ENCODE measurements at regions not wholly inside any gene's neighbourhood (a gene's known extent, or its start where the extent isn't known, plus 50 kb on each side); places are given as distances from the start of the nearest gene placed in this dataset.

DNA sequence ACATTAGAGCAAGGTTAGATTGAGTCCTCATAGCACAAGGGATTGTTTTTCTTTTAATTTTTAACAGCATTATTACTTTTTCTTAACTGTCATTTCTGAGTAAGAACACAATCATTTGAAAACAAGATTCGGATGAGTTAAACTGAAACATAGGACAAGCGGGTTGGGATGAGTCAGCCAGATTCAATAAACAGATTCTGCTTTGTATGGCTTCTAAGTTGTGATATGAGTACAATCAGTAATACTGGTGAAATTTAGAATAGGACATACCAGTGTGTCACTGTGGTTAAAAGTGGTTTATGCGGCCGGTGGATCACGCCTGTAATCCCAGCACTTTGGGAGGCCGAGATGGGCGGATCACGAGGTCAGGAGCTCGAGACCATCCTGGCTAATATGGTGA is 364.3 kb upstream of the CDH10 start:
- Mint-ChIP-seq H3K4me1 (ENCODE audit: unreplicated experiment) (peaks cover 2% of the 10 kb centered on the region), H3K4me3 (ENCODE audit: unreplicated experiment) (no peak overlapping the region), H3K27ac (ENCODE audit: unreplicated experiment) (no peak overlapping the region), H3K36me3 (ENCODE audit: low read depth, unreplicated experiment) (no peaks in the 10 kb centered on the region), H3K27me3 (ENCODE audit: unreplicated experiment) (peaks cover 2% of the 10 kb centered on the region), H3K9me3 (ENCODE audit: unreplicated experiment) (no peaks in the 10 kb centered on the region)
- DNase-seq (ENCODE audit: low spot score), result no peak
- TF ChIP-seq, protein P1, sequence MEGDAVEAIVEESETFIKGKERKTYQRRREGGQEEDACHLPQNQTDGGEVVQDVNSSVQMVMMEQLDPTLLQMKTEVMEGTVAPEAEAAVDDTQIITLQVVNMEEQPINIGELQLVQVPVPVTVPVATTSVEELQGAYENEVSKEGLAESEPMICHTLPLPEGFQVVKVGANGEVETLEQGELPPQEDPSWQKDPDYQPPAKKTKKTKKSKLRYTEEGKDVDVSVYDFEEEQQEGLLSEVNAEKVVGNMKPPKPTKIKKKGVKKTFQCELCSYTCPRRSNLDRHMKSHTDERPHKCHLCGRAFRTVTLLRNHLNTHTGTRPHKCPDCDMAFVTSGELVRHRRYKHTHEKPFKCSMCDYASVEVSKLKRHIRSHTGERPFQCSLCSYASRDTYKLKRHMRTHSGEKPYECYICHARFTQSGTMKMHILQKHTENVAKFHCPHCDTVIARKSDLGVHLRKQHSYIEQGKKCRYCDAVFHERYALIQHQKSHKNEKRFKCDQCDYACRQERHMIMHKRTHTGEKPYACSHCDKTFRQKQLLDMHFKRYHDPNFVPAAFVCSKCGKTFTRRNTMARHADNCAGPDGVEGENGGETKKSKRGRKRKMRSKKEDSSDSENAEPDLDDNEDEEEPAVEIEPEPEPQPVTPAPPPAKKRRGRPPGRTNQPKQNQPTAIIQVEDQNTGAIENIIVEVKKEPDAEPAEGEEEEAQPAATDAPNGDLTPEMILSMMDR (IDR thresholded peaks at IDR 0.05; ENCODE audit: unreplicated experiment), result no peak

DNA sequence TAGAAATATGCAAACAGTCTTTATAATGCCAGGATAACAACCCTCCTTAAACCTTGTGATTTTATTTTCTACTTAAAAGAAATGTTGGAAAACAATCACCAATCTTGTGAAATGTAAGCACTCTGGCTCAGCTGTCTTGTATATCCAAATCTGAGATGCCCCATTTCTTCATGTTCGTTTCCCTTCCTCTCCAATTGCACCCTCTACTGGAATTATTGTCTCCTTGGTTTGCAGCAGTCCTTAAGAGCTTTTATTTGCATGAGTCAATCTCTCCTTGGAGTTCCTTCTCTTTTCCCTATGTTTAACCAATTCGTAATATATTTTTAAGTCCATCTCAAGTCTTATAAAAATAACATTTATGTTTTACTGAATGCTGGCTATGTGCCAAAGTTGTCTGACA is 362.0 kb upstream of the CDH10 start:
- H3K27me3 Mint-ChIP-seq (ENCODE audit: unreplicated experiment), result peaks cover 2% of the 10 kb centered on the region
- no peak overlapping the region for H3K4me3 Mint-ChIP-seq (ENCODE audit: unreplicated experiment)
- H3K27ac Mint-ChIP-seq (ENCODE audit: unreplicated experiment), result no peak overlapping the region
- H3K36me3 Mint-ChIP-seq (ENCODE audit: low read depth, unreplicated experiment), result no peaks in the 10 kb centered on the region
- TF ChIP-seq, protein P1 (IDR thresholded peaks at IDR 0.05; ENCODE audit: unreplicated experiment), result no peak
- DNase-seq (ENCODE audit: low spot score), result peak; percentile 5
- no peaks in the 10 kb centered on the region for H3K9me3 Mint-ChIP-seq (ENCODE audit: unreplicated experiment)
- peaks cover 7% of the 10 kb centered on the region for H3K4me1 Mint-ChIP-seq (ENCODE audit: unreplicated experiment)

DNA sequence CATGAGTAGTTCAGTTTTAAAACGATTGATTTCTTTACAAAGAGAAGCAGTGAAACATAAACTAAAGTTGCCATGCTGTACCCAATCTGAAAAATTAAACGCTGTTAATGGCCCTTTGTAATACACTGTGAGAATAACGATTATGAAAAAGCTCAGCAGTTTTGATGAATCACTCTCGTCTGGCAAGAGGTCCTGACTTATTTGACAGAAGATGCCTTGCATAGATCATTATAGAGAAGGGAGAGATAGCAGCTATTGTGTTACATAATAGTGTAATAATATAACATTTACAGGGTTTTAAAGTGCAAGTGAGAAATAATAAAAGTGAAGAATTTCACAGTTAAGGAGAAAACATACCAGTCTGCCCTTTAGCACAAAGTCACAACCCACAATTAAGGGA is 361.5 kb upstream of the CDH10 start:
- DNase-seq (ENCODE audit: low spot score), result no peak
- Mint-ChIP-seq H3K4me1 (ENCODE audit: unreplicated experiment) (peaks cover 7% of the 10 kb centered on the region), H3K27me3 (ENCODE audit: unreplicated experiment) (no peaks in the 10 kb centered on the region), H3K27ac (ENCODE audit: unreplicated experiment) (no peak overlapping the region), H3K9me3 (ENCODE audit: unreplicated experiment) (no peaks in the 10 kb centered on the region), H3K36me3 (ENCODE audit: low read depth, unreplicated experiment) (no peaks in the 10 kb centered on the region), H3K4me3 (ENCODE audit: unreplicated experiment) (no peak overlapping the region)
- TF ChIP-seq, protein P1 (IDR thresholded peaks at IDR 0.05; ENCODE audit: unreplicated experiment), result no peak

DNA sequence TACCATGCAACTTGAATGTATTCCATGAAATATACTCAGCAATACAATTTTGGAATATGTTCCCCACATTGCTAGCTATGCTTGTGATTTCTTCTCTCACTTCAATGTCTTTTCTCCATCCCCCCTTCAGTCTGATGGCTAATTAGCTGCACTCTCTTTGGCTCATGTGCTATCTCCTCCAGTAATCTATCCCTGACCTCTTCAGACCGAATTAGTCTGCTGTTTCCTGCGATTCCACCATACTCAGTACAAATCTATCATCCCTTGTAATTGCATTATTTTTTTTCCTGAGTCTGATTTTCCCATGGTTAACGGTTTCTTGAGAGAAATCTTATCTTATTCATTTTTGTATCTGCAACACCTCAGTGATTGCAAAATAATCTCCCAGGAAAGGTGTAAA is 360.7 kb upstream of the CDH10 start:
- no peaks in the 10 kb centered on the region for H3K9me3 Mint-ChIP-seq (ENCODE audit: unreplicated experiment)
- no peak overlapping the region for H3K27ac Mint-ChIP-seq (ENCODE audit: unreplicated experiment)
- TF ChIP-seq, protein P1 (IDR thresholded peaks at IDR 0.05; ENCODE audit: unreplicated experiment), result no peak
- peaks cover 7% of the 10 kb centered on the region for H3K4me1 Mint-ChIP-seq (ENCODE audit: unreplicated experiment)
- no peak for DNase-seq (ENCODE audit: low spot score)
- H3K4me3 Mint-ChIP-seq (ENCODE audit: unreplicated experiment), result no peak overlapping the region
- H3K36me3 Mint-ChIP-seq (ENCODE audit: low read depth, unreplicated experiment), result no peaks in the 10 kb centered on the region
- H3K27me3 Mint-ChIP-seq (ENCODE audit: unreplicated experiment), result no peaks in the 10 kb centered on the region

DNA sequence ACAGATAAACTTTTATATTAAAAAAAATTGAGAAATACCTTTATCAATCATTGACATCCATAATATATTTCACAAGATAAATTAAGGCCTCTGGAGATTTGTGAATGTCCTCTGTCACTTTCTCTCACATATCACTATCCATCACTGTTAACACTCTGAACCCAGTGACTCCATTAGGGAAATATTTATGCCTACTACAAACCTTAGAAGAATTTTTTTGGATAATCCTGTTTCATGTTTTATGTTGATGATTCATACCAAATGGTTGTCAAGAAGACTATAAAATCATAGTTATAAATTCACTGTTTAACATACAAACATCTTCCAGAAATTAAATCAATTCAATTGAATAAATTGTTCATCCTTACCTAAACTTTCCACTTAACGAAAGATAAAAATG is 357.6 kb upstream of the CDH10 start:
- Mint-ChIP-seq H3K9me3 (ENCODE audit: unreplicated experiment) (no peaks in the 10 kb centered on the region), H3K4me3 (ENCODE audit: unreplicated experiment) (no peak overlapping the region), H3K27ac (ENCODE audit: unreplicated experiment) (no peak overlapping the region), H3K4me1 (ENCODE audit: unreplicated experiment) (peaks cover 7% of the 10 kb centered on the region), H3K27me3 (ENCODE audit: unreplicated experiment) (no peaks in the 10 kb centered on the region), H3K36me3 (ENCODE audit: low read depth, unreplicated experiment) (no peaks in the 10 kb centered on the region)
- DNase-seq (ENCODE audit: low spot score), result no peak
- TF ChIP-seq, protein P1 (IDR thresholded peaks at IDR 0.05; ENCODE audit: unreplicated experiment), result no peak
